Fibroblast of lung (primary cell): ENCODE measurements at regions not wholly inside any gene's neighbourhood (a gene's known extent, or its start where the extent isn't known, plus 50 kb on each side); places are given as distances from the start of the nearest gene placed in this dataset.

Experiments
- CTCF ChIP-seq, 2 donors: IDR thresholded peaks in 1 of 2; conservative IDR thresholded peaks in 1 of 2; 1 replicate in 1 of 2; 2 replicates in 1 of 2; pipeline ENCODE4 v1.5.1; 2011 to 2012; ENCODE audit warnings: low read length in 2 of 2, control low read depth in 1 of 2, inconsistent platforms in 1 of 2, low read depth in 1 of 2, mild to moderate bottlenecking in 1 of 2
- EZH2 ChIP-seq: IDR thresholded peaks from 2 replicates; pipeline ENCODE4 v1.5.1; 2012; ENCODE audit warnings: low read length, control low read depth, mild to moderate bottlenecking; ENCODE audit errors: missing control alignments

GRCh38 chr2:8102470-8102869, 579.4 kb upstream of the ID2 start:
- TF ChIP-seq CTCF (conservative IDR thresholded peaks at IDR 0.05 in 1 of 2, IDR thresholded peaks at IDR 0.05 in 1 of 2; ENCODE audit: low read depth in 1 of 2, low read length in 2 of 2) (no peak), EZH2 (no peak)
